IMR-90 (cell line): ENCODE measurements at regions not wholly inside any gene's neighbourhood (a gene's known extent, or its start where the extent isn't known, plus 50 kb on each side); places are given as distances from the start of the nearest gene placed in this dataset.

Source experiments
- ATAC-seq: fragments of 200-7000 bp; cut with Tn5 transposase; 2 replicates; pipeline ENCODE4 v1.9.1; 2020; ENCODE audit warnings: low read depth, mild to moderate bottlenecking, moderate library complexity
- BruUV-seq: library from RNA; stranded (reverse); fragments of 400-500 nt; replicated peaks from 2 replicates; lab custom pipeline; 2021; lab: Mats Ljungman, UMichigan
- CTCF ChIA-PET: fragments of 300-600 bp; formaldehyde crosslinking; extraction: SDS; loops from one replicate; lab custom pipeline; 2021; ENCODE audit warnings: antibody characterized with exemption; lab: Yijun Ruan, JAX
- POLR2A ChIA-PET: fragments of 300-600 bp; sonication (Branson Sonifier 250); formaldehyde crosslinking; loops from one replicate; lab custom pipeline; 2022; ENCODE audit warnings: antibody characterized with exemption; ENCODE audit not compliant: unreplicated experiment; lab: Charles Lee
- DNase-seq: peaks from one replicate; pipeline ENCODE4 v3.0.0; 2013
- H2AFZ ChIP-seq: replicated peaks from 2 replicates; pipeline ENCODE3; 2013; ENCODE audit warnings: low read length, mild to moderate bottlenecking; ENCODE audit not compliant: poor library complexity
- H2AK5ac ChIP-seq: 2 replicates; pipeline ENCODE4 v1.6.1; 2013; ENCODE audit warnings: low read depth, low read length, inconsistent platforms
- H2AK9ac ChIP-seq: replicated peaks from 2 replicates; pipeline ENCODE3; 2013; ENCODE audit warnings: mild to moderate bottlenecking, low read depth, low read length, moderate library complexity; ENCODE audit not compliant: poor library complexity
- H2BK120ac ChIP-seq: 2 replicates; pipeline ENCODE4 v1.6.1; 2013; ENCODE audit warnings: low read depth, low read length, inconsistent platforms
- H2BK15ac ChIP-seq: 3 replicates; pipeline ENCODE4 v1.6.1; 2013; ENCODE audit warnings: low read depth, low read length, inconsistent platforms
- H2BK20ac ChIP-seq: 2 replicates; pipeline ENCODE4 v1.6.1; 2013; ENCODE audit warnings: low read depth, mild to moderate bottlenecking, inconsistent platforms, low read length, moderate library complexity
- H2BK5ac ChIP-seq: 2 replicates; pipeline ENCODE4 v1.6.1; 2013; ENCODE audit warnings: mild to moderate bottlenecking, low read depth, low read length, inconsistent platforms; ENCODE audit not compliant: poor library complexity, severe bottlenecking
- H3K14ac ChIP-seq: replicated peaks from 2 replicates; pipeline ENCODE4 v1.6.1; 2013; ENCODE audit warnings: low read depth, low read length, inconsistent platforms
- H3K18ac ChIP-seq: 2 replicates; pipeline ENCODE4 v1.6.1; 2013; ENCODE audit warnings: low read depth, low read length, control low read depth
- H3K23ac ChIP-seq: 2 replicates; pipeline ENCODE4 v1.6.1; 2013; ENCODE audit warnings: low read depth, low read length, inconsistent platforms
- H3K27ac ChIP-seq: 2 replicates; pipeline ENCODE4 v1.5.1; 2013; ENCODE audit warnings: mild to moderate bottlenecking, control low read depth, low read length; ENCODE audit not compliant: insufficient read depth
- H3K27me3 ChIP-seq: 2 replicates; pipeline ENCODE4 v1.6.1; 2013; ENCODE audit warnings: low read length; ENCODE audit not compliant: control insufficient read depth, insufficient read depth
- H3K36me3 ChIP-seq: 2 replicates; pipeline ENCODE4 v1.6.1; 2013; ENCODE audit warnings: low read length, mixed read lengths; ENCODE audit not compliant: control insufficient read depth, insufficient read depth
- H3K4ac ChIP-seq: 2 replicates; pipeline ENCODE4 v1.6.1; 2013; ENCODE audit warnings: low read depth, low read length, inconsistent platforms
- H3K4me1 ChIP-seq: 2 replicates; pipeline ENCODE4 v1.6.1; 2013; ENCODE audit warnings: low read length, mixed read lengths; ENCODE audit not compliant: control insufficient read depth, insufficient read depth
- H3K4me2 ChIP-seq: 2 replicates; pipeline ENCODE4 v1.6.1; 2013; ENCODE audit warnings: low read depth, mild to moderate bottlenecking, control low read depth, low read length, moderate library complexity
- H3K4me3 ChIP-seq: 2 replicates; pipeline ENCODE4 v1.5.1; 2013; ENCODE audit warnings: low read depth, mild to moderate bottlenecking, control low read depth, low read length, moderate library complexity; ENCODE audit not compliant: insufficient read depth
- H3K56ac ChIP-seq: 2 replicates; pipeline ENCODE4 v1.6.1; 2013; ENCODE audit warnings: low read length, inconsistent platforms; ENCODE audit not compliant: insufficient read depth; ENCODE audit errors: extremely low read depth
- H3K79me1 ChIP-seq, 2 experiments: 2 replicates each; pipeline ENCODE4 v1.6.1; 2013; ENCODE audit warnings: low read length in 2 of 2, inconsistent platforms in 1 of 2, low read depth in 1 of 2
- H3K9ac ChIP-seq: 2 replicates; pipeline ENCODE4 v1.6.1; 2013; ENCODE audit warnings: low read depth, low read length, control low read depth
- H3K9me1 ChIP-seq: 2 replicates; pipeline ENCODE4 v1.6.1; 2013; ENCODE audit warnings: low read length, inconsistent platforms; ENCODE audit not compliant: insufficient read depth
- H3K9me3 ChIP-seq: 2 replicates; pipeline ENCODE4 v1.6.1; 2013; ENCODE audit warnings: low read length; ENCODE audit not compliant: control insufficient read depth, insufficient read depth
- H4K20me1 ChIP-seq: 2 replicates; pipeline ENCODE4 v1.6.1; 2013; ENCODE audit warnings: low read length, inconsistent platforms; ENCODE audit not compliant: insufficient read depth
- H4K5ac ChIP-seq: 2 replicates; pipeline ENCODE4 v1.6.1; 2013; ENCODE audit warnings: mild to moderate bottlenecking, low read depth, low read length, control low read depth
- H4K8ac ChIP-seq, 2 experiments: 2 replicates each; pipeline ENCODE4 v1.6.1; 2013; ENCODE audit warnings: low read depth in 2 of 2, low read length in 2 of 2, control low read depth in 1 of 2, inconsistent platforms in 1 of 2
- H4K91ac ChIP-seq: 2 replicates; pipeline ENCODE4 v1.6.1; 2013; ENCODE audit warnings: low read depth, low read length, inconsistent platforms; ENCODE audit not compliant: insufficient read depth
- MAFK ChIP-seq: IDR thresholded peaks from 2 replicates; pipeline ENCODE4 v1.6.1; 2012; ENCODE audit warnings: low read depth, low read length, improper control_type of control experiment
- SMC3 ChIP-seq: fragments of 150-350 bp; IDR thresholded peaks from 2 replicates; pipeline ENCODE4 v1.6.1; 2016; ENCODE audit warnings: low read depth, mild to moderate bottlenecking, antibody characterized with exemption, low read length, moderate library complexity
- WGBS, 2 experiments: methylation state at CpG; one replicate each; pipeline versions ENCODE4 v1.1.5 to v1.1.7; 2013; ENCODE audit warnings: missing lambda C conversion rate in 2 of 2; ENCODE audit not compliant: insufficient read length in 1 of 2; ENCODE audit errors: extremely low coverage in 2 of 2; 5-methylcytosine and 5-hydroxymethylcytosine counted together
- dilution Hi-C: fragments of 300-500 bp; cut with HindIII; formaldehyde crosslinking; loops from one replicate; pipeline ENCODE4 v1.14.3; 2018; ENCODE audit warnings: low sequenced_read_pairs; ENCODE audit not compliant: unreplicated experiment
- in situ Hi-C: fragments of 300-500 bp; cut with MboI; formaldehyde crosslinking; loops from 3 replicates; pipeline ENCODE4 v1.14.3; 2019; ENCODE audit warnings: low sequenced_read_pairs, inconsistent platforms, mixed read lengths
- intact Hi-C: fragments of 100-400 bp; cut with micrococcal nuclease; formaldehyde crosslinking; loops from 2 replicates; pipeline ENCODE4 v1.10.0; 2022

- TF ChIP-seq SMC3, result no peak
- no peak for TF ChIP-seq MAFK
- Histone ChIP-seq H2BK5ac (no peak overlapping the region), H2BK15ac (no peak overlapping the region), H4K20me1 (no peaks in the 10 kb centered on the region), H3K27ac (no peak overlapping the region), H4K91ac (no peak overlapping the region), H2AK5ac (no peak overlapping the region), H2AFZ (no peak overlapping the region), H3K79me1 (no peaks in the 10 kb centered on the region), H2BK20ac (no peak overlapping the region), H4K8ac (no peak overlapping the region), H4K5ac (no peak overlapping the region), H3K9ac (no peak overlapping the region), H3K27me3 (no peaks in the 10 kb centered on the region), H3K36me3 (no peaks in the 10 kb centered on the region), H3K9me1 (no peaks in the 10 kb centered on the region), H3K23ac (no peak overlapping the region), H3K4me2 (no peak overlapping the region), H3K18ac (no peak overlapping the region), H3K56ac (no peak overlapping the region), H3K4ac (no peak overlapping the region), H2AK9ac (no peak overlapping the region), H3K4me3 (no peak overlapping the region), H3K4me1 (no peaks in the 10 kb centered on the region), H3K9me3 (no peaks in the 10 kb centered on the region), H3K14ac (no peak overlapping the region), H2BK120ac (no peak overlapping the region)
- CTCF ChIA-PET, result interaction anchor here (0.6 kb wide), 1 partner anchor 956 kb away, joined by 3 read pairs; no protein-coding TSS in a partner anchor
- in situ Hi-C loops, result no loop called here
- DNase-seq, result no peak
- 41% methylated on average over 3 of the region's 11 CpGs; no CpG with 5 or more reads in 1 of the 2 experiments for WGBS, 2 experiments
- POLR2A ChIA-PET, result no interaction called here
- intact Hi-C loops, result no loop called here
- ATAC-seq, result no peak
- dilution Hi-C loops, result no loop called here
- BruUV-seq, result no TSS peak
Observed at GRCh38 chr6:101117393-101118135, 236.4 kb upstream of the ASCC3 start.
